ENCODE measurements at regions not wholly inside any gene's neighbourhood (a gene's known extent, or its start where the extent isn't known, plus 50 kb on each side); places are given as distances from the start of the nearest gene placed in this dataset.

DNA sequence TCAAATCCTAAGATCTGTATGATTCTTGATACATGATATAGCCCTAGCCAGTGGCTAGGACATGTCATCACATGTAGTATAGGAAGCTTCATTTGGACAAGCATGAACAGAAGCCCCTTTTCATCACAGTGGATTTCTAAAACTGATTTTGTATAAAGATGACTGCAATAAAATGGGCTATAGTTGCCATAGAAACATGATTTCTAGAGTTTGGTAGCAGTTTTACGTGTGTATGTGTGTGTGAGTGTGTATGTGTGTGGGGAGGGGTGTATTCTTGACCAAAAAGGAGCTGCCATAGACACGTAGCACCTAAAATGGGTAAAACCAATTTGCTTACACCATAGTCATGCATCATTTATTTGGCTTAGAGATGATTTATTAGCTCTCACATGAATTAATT is 200.5 kb upstream of the CNR1 start:
- TF ChIP-seq, protein P1, sequence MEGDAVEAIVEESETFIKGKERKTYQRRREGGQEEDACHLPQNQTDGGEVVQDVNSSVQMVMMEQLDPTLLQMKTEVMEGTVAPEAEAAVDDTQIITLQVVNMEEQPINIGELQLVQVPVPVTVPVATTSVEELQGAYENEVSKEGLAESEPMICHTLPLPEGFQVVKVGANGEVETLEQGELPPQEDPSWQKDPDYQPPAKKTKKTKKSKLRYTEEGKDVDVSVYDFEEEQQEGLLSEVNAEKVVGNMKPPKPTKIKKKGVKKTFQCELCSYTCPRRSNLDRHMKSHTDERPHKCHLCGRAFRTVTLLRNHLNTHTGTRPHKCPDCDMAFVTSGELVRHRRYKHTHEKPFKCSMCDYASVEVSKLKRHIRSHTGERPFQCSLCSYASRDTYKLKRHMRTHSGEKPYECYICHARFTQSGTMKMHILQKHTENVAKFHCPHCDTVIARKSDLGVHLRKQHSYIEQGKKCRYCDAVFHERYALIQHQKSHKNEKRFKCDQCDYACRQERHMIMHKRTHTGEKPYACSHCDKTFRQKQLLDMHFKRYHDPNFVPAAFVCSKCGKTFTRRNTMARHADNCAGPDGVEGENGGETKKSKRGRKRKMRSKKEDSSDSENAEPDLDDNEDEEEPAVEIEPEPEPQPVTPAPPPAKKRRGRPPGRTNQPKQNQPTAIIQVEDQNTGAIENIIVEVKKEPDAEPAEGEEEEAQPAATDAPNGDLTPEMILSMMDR (IDR thresholded peaks at IDR 0.05; ENCODE audit: low read depth, low read length, missing control alignments), result no peak
- H3K4me3 ChIP-seq (ENCODE audit: low read depth, low read length), result no peak overlapping the region
- DNase-seq (ENCODE audit: low read depth), result no peak

DNA sequence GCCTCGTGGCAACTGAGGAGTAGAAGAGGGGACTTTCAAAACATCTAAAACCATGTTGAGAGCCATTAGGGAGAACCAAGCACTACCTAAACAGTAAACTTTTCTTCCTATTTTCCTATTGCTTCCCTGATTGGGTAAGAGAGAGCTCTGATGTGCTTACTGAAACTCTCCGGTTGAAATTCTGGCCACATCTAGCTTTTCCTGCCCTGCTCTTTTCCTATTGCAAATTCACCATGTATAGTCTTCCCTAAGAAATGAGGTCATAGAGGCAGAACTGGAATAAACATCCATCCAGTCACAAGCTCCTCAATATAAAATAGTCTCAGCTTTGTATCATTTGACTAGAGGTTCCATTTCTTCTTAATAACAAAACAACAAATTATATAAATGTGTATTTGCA is 199.5 kb upstream of the CNR1 start:
- TF ChIP-seq, protein P1 (IDR thresholded peaks at IDR 0.05; ENCODE audit: low read depth, low read length, missing control alignments), result no peak
- DNase-seq (ENCODE audit: low read depth), result no peak
- no peak overlapping the region for H3K4me3 ChIP-seq (ENCODE audit: low read depth, low read length)

DNA sequence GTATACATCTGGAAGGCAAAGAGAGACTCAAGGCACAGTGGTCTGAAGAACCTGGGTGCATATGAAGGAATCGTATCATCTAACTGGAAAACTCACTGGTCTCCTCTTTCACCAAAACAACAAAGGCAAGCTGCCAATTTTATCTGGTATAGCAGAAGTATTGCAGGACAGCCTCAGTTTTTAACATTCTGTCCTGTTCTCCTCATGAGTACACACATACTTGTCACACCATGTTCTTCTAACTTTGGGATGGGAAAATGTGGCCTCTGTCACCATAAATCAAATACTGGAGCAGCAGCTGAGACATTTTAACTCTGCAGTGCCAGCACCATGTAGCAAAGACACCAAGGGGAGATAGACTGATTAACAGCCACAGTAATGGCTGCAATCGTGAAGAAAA is 199.1 kb upstream of the CNR1 start:
- H3K4me3 ChIP-seq (ENCODE audit: low read depth, low read length), result no peak overlapping the region
- DNase-seq (ENCODE audit: low read depth), result no peak
- TF ChIP-seq, protein P1 (IDR thresholded peaks at IDR 0.05; ENCODE audit: low read depth, low read length, missing control alignments), result no peak

DNA sequence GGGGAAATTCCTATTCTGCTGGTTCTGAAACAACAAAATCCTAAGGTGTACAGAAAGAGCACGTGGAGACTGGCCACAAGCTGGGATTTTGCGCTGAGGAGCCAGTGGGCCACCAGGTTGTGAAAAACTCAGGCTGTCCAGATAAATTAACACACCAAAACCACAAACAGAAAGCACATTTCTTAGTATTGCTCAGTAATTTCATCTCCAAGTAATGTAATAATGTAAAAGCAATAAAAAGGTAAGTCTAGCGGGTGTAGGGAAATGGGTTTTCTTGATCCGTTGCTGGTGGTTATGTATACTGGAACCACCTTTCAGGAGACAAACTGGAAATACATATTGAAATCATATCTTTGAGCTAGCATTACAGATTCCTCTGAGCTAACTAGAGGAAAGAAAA is 195.6 kb upstream of the CNR1 start:
- TF ChIP-seq, protein P1 (IDR thresholded peaks at IDR 0.05; ENCODE audit: low read depth, low read length, missing control alignments), result no peak
- no peak overlapping the region for H3K4me3 ChIP-seq (ENCODE audit: low read depth, low read length)
- no peak for DNase-seq (ENCODE audit: low read depth)

DNA sequence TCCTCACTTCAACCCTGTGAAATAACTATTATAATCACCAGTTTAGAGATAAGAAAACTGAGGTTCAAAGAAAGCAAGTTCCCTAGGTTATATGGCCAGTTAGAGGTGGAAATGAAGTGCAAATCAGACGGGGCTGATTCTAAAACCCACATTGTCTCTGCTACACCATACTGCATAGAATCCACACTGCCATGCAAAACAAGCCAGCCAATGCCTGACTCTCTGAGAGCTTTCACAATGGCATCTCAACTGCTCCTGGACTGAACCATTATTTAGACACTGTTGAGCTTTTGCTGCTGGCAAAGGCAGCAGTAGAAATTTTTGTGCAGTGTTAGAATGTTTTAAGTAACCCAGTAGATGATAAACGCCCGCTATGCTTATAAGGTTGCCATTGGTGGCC is 195.2 kb upstream of the CNR1 start:
- TF ChIP-seq, protein P1 (IDR thresholded peaks at IDR 0.05; ENCODE audit: low read depth, low read length, missing control alignments), result no peak
- DNase-seq (ENCODE audit: low read depth), result no peak
- H3K4me3 ChIP-seq (ENCODE audit: low read depth, low read length), result no peak overlapping the region

DNA sequence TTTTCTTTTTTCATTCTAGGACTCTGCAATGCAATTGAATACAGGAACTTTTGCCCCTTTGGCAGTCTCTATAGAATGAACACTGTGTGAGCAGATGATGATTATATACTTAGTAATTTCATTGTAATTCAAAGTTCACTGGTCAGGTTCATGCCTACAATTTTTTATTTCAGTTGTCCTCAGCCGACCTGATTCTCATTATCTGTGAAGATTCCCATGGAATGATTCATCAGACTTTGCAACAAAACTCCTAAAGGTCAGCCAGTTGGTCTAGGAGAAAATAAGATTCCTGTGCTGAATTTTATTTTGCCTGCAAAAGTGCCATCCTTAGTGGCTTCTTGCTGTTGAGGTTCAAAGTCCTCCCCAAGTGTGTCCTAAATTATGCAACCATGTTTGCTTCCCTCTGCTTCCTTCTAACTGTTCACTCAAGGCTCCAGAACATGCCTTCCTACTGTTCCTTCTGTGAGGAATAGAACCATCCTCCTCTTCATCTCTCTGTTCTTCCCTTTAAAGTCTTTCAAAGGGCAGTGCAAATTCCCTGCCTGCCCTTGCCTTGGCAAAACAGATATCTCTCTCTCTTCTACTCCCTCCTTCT is 194.2 kb upstream of the CNR1 start:
- TF ChIP-seq, protein P1 (IDR thresholded peaks at IDR 0.05; ENCODE audit: low read depth, low read length, missing control alignments), result no peak
- H3K4me3 ChIP-seq (ENCODE audit: low read depth, low read length), result no peak overlapping the region
- no peak for DNase-seq (ENCODE audit: low read depth)

DNA sequence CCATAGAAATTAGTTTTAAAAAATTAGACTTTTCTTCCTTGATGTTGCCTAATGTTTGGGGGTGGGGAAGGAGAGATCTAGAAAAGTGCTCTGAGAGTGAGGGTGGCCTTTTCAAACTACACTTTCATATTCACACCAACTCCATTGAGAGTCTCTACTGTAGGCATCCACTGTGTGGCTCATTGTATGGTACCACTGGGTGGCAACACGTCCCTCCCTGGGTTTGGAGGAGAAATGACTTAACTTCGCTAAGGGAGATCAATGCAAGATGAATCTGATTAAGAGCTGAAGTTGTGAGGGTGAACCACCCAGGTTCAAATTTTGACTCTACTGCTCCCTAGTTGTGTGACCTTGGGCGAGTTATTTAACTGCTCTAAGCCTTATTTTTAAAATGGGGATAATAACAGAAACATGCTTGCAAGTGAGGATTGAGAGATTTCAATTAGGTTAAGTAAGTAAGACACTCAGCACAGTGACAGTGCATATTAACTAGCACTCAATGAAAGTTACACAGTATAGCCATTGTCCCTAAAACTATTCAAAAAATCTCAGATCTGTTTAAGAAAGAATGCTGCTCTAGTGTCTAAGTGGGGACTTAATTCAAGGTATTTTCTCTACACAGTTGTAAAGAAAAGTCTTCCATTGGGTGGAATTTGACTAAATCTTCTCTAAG is 193.5 kb upstream of the CNR1 start:
- H3K4me3 ChIP-seq (ENCODE audit: low read depth, low read length), result no peak overlapping the region
- TF ChIP-seq, protein P1 (IDR thresholded peaks at IDR 0.05; ENCODE audit: low read depth, low read length, missing control alignments), result no peak
- DNase-seq (ENCODE audit: low read depth), result no peak
